ENCODE measurements at regions not wholly inside any gene's neighbourhood (a gene's known extent, or its start where the extent isn't known, plus 50 kb on each side); places are given as distances from the start of the nearest gene placed in this dataset.

DNA sequence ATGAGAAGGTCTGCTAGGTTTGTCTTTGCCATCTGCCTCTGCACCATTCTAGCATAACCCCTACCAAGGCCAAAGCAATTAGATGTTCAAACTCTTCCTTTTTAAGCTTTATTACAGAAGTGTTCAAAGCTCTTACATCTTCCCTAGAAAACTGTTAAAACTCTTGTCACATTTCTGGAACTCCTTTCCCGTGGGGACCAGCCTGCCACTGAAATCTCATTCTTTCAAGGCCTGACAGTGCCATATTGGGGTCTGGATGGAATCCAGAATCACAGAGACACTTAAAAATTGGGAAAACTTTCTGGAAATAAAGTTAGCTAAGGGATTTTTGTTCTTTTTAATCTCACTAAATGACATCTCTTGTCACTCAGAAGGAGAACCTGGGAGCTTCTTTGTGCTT lies 153.8 kb upstream of the SLCO3A1 start:
- no peak for TF ChIP-seq REST (IDR thresholded peaks at IDR 0.05; ENCODE audit: unreplicated experiment)
- TF ChIP-seq POLR2AphosphoS5 (IDR thresholded peaks at IDR 0.05; ENCODE audit: low read depth), result no peak
- no peak for TF ChIP-seq STAT1 (IDR thresholded peaks at IDR 0.05; ENCODE audit: unreplicated experiment)
- TF ChIP-seq, protein P1, sequence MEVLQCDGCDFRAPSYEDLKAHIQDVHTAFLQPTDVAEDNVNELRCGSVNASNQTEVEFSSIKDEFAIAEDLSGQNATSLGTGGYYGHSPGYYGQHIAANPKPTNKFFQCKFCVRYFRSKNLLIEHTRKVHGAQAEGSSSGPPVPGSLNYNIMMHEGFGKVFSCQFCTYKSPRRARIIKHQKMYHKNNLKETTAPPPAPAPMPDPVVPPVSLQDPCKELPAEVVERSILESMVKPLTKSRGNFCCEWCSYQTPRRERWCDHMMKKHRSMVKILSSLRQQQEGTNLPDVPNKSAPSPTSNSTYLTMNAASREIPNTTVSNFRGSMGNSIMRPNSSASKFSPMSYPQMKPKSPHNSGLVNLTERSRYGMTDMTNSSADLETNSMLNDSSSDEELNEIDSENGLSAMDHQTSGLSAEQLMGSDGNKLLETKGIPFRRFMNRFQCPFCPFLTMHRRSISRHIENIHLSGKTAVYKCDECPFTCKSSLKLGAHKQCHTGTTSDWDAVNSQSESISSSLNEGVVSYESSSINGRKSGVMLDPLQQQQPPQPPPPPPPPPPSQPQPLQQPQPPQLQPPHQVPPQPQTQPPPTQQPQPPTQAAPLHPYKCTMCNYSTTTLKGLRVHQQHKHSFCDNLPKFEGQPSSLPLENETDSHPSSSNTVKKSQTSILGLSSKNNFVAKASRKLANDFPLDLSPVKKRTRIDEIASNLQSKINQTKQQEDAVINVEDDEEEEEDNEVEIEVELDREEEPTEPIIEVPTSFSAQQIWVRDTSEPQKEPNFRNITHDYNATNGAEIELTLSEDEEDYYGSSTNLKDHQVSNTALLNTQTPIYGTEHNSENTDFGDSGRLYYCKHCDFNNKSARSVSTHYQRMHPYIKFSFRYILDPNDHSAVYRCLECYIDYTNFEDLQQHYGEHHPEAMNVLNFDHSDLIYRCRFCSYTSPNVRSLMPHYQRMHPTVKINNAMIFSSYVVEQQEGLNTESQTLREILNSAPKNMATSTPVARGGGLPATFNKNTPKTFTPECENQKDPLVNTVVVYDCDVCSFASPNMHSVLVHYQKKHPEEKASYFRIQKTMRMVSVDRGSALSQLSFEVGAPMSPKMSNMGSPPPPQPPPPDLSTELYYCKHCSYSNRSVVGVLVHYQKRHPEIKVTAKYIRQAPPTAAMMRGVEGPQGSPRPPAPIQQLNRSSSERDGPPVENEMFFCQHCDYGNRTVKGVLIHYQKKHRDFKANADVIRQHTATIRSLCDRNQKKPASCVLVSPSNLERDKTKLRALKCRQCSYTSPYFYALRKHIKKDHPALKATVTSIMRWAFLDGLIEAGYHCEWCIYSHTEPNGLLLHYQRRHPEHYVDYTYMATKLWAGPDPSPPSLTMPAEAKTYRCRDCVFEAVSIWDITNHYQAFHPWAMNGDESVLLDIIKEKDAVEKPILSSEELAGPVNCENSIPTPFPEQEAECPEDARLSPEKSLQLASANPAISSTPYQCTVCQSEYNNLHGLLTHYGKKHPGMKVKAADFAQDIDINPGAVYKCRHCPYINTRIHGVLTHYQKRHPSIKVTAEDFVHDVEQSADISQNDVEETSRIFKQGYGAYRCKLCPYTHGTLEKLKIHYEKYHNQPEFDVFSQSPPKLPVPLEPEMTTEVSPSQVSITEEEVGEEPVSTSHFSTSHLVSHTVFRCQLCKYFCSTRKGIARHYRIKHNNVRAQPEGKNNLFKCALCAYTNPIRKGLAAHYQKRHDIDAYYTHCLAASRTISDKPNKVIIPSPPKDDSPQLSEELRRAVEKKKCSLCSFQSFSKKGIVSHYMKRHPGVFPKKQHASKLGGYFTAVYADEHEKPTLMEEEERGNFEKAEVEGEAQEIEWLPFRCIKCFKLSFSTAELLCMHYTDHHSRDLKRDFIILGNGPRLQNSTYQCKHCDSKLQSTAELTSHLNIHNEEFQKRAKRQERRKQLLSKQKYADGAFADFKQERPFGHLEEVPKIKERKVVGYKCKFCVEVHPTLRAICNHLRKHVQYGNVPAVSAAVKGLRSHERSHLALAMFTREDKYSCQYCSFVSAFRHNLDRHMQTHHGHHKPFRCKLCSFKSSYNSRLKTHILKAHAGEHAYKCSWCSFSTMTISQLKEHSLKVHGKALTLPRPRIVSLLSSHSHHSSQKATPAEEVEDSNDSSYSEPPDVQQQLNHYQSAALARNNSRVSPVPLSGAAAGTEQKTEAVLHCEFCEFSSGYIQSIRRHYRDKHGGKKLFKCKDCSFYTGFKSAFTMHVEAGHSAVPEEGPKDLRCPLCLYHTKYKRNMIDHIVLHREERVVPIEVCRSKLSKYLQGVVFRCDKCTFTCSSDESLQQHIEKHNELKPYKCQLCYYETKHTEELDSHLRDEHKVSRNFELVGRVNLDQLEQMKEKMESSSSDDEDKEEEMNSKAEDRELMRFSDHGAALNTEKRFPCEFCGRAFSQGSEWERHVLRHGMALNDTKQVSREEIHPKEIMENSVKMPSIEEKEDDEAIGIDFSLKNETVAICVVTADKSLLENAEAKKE (CRISPR knock-in tag; IDR thresholded peaks at IDR 0.05), result no peak
- TF ChIP-seq ZNF331 (CRISPR knock-in tag; IDR thresholded peaks at IDR 0.05; ENCODE audit: low read depth), result no peak
- TF ChIP-seq EZH2 (IDR thresholded peaks at IDR 0.05; ENCODE audit: low read depth, unreplicated experiment), result no peak
- no peak for TF ChIP-seq EZH2phosphoT487 (IDR thresholded peaks at IDR 0.05; ENCODE audit: unreplicated experiment)
- TF ChIP-seq, protein P2, sequence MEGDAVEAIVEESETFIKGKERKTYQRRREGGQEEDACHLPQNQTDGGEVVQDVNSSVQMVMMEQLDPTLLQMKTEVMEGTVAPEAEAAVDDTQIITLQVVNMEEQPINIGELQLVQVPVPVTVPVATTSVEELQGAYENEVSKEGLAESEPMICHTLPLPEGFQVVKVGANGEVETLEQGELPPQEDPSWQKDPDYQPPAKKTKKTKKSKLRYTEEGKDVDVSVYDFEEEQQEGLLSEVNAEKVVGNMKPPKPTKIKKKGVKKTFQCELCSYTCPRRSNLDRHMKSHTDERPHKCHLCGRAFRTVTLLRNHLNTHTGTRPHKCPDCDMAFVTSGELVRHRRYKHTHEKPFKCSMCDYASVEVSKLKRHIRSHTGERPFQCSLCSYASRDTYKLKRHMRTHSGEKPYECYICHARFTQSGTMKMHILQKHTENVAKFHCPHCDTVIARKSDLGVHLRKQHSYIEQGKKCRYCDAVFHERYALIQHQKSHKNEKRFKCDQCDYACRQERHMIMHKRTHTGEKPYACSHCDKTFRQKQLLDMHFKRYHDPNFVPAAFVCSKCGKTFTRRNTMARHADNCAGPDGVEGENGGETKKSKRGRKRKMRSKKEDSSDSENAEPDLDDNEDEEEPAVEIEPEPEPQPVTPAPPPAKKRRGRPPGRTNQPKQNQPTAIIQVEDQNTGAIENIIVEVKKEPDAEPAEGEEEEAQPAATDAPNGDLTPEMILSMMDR (conservative IDR thresholded peaks at IDR 0.05; ENCODE audit: low read depth in 2 of 2), result no peak
- TF ChIP-seq ZNF114 (CRISPR knock-in tag; IDR thresholded peaks at IDR 0.05), result no peak
- TF ChIP-seq ETS1 (IDR thresholded peaks at IDR 0.05), result no peak
- TF ChIP-seq JUNB (IDR thresholded peaks at IDR 0.05; ENCODE audit: unreplicated experiment), result no peak
- no peak for TF ChIP-seq CREB1 (CRISPR knock-in tag; IDR thresholded peaks at IDR 0.05; ENCODE audit: low read depth)
- TF ChIP-seq NANOG (IDR thresholded peaks at IDR 0.05; ENCODE audit: borderline replicate concordance), result no peak
- Mint-ChIP-seq H3K9me3 (no peaks in the 10 kb centered on the region), H3K27ac (no peak overlapping the region), H3K4me3 (no peak overlapping the region), H3K27me3 (ENCODE audit: insufficient read depth, low read depth, poor library complexity) (peaks cover 1% of the 10 kb centered on the region), H3K36me3 (ENCODE audit: low read depth) (no peaks in the 10 kb centered on the region), H3K4me1 (peaks cover 8% of the 10 kb centered on the region)
- Histone ChIP-seq H3K27me3 (ENCODE audit: insufficient read depth) (no peaks in the 10 kb centered on the region), H3K4me2 (no peak overlapping the region), H4K20me1 (replicated peaks; ENCODE audit: insufficient read depth) (no peaks in the 10 kb centered on the region), H2AFZ (no peak overlapping the region), H3K4me3 (no peak overlapping the region), H3K9me2 (ENCODE audit: insufficient read depth) (no peaks in the 10 kb centered on the region), H3K4me1 (ENCODE audit: insufficient read depth) (no peaks in the 10 kb centered on the region), H3F3A (replicated peaks; ENCODE audit: low read depth) (no peaks in the 10 kb centered on the region), H3K79me2 (replicated peaks; ENCODE audit: insufficient read depth) (no peaks in the 10 kb centered on the region), H3K27ac (ENCODE audit: low read depth) (no peak overlapping the region), H3K36me3 (ENCODE audit: insufficient read depth) (no peaks in the 10 kb centered on the region)
- DNase-seq (ENCODE audit: low spot score) (no peak), ATAC-seq (no peak)
